Stimulated activated CD4-positive, alpha-beta T cell treated with anti-CD3 and anti-CD28 coated beads, Interleukin-15, amount 100 ng/mL, for 48 hours (primary cell): ENCODE measurements at regions not wholly inside any gene's neighbourhood (a gene's known extent, or its start where the extent isn't known, plus 50 kb on each side); places are given as distances from the start of the nearest gene placed in this dataset.
"Not testable (repeated sequence)": the region's sequence is repeated elsewhere in the genome, so short reads cannot be mapped to it uniquely, and the experiment has no call there.

ENCODE experiments used
- DNase-seq, 2 donors: peaks; one replicate each; pipeline ENCODE4 v3.0.0-alpha.2; 2020; ENCODE audit warnings: low read depth in 2 of 2

GRCh38 chr11:81301166-81301830 is 1432.4 kb downstream of the FAM181B start:
- DNase-seq: no peak

DNA sequence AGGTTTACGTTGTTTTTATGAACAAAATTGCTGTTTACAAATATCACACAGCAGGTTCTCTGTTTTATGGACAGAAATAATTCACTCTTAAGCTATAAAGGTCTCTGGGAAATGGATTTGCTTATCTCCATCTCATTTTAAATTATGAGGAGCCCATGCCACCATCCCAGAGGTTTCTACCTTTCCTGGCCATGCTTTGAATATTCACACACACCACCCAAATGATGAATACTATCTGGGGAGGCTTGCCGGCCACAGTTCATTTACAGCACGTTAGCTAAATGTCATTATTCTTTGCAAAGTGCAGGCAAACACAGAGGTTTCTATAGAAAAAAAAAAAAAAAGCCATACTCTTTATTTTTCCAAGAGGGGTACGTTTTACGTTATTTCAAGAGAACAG is 1446.7 kb downstream of the FAM181B start:
- no peak for DNase-seq

DNA sequence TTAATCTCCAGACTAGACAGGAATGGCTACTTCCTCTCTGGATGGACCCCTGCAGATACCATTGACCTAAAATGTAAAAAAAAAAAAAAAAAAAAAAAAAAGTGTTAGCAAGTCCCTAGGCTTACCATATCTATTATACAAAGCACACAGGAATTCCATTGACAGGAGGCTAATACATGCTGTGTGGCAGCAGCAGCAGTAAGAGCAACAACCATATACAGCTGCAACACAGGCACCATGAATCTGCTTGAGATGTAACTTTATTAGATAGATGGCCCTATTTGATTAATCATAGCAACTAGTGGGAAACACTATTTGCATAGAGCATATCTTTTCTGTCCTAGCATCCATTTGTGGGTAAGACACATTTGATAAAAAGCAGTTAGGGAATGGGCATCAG is 1447.1 kb downstream of the FAM181B start:
- no peak for DNase-seq

DNA sequence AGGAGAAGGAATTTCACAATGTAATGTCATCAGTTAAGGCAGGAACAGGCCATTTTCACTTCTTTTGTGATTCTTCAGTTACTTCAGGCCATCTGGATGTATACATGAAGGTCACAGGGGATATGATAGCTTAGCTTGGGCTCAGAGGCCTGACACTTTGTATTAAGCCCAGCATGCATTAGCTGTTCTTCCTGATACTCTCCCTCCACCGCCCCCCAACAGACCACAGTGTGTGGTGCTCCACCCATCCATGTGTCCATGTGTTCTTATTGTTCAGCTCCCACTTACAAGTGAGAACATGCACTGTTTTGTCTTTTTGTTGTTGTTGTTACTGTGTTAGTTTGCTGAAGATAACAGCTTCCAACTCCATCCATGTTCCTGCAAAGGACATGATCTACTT is 1453.4 kb downstream of the FAM181B start:
- not testable (repeated sequence) for DNase-seq

DNA sequence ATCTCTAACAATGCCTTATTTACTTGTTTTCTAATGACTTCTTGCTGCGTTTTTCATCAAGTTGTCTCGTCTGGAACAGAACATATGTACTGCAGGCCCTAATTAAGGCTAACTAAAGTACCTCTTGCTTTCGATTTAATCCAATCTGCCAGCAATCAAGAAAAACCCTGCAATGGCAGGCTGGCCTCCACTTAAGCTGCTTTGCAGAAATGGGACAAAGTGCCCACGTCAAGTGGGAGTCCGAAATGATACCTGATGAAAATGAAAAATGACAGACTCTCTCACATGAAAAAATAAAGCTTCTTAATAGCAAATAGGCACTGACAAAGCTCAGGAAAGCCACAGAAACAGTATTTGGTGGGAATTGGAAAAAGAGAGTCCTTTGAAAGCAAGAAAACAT is 1454.7 kb downstream of the FAM181B start:
- DNase-seq: no peak

DNA sequence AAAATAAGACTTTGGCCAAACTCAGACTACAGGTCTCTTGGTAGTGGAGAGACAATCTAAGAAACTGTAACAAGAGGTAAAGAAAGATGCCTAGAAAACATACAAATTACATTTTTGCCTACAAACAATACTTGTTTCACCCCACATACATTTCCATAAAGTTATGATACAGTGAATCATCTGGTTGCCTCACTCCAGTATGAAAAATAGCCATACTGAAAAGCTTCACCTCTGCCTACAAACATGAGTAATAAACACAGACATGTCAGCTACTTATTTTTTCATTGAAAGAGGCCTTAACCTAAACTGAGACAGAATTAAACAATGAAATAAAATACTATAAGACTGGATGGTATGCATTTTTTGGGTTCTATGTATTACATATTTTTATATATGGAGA is 1463.0 kb downstream of the FAM181B start:
- DNase-seq: no peak

- DNase-seq: no peak
Observed at GRCh38 chr11:81267246-81267645, 1466.4 kb downstream of the FAM181B start.

DNA sequence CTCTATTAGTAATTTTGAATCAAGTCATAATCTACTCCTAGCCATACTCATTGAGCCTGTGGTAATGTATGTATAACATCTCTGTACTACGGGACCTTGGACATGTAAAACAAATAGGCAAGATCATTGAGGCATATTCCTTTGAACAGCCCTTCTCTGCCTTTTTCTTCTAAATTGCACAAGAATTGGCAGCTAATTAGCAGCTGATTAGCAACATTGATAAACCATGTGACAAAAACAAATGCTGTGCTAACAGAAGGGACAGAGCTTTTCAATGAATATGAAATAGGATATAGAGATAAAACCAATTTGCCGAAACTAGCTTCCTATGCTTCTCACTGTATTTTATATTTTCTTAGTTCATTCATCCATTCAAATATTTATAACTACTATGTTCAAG is 1474.2 kb downstream of the FAM181B start:
- no peak for DNase-seq

GRCh38 chr11:81255895-81256294 is 1477.8 kb downstream of the FAM181B start:
- no peak for DNase-seq

DNA sequence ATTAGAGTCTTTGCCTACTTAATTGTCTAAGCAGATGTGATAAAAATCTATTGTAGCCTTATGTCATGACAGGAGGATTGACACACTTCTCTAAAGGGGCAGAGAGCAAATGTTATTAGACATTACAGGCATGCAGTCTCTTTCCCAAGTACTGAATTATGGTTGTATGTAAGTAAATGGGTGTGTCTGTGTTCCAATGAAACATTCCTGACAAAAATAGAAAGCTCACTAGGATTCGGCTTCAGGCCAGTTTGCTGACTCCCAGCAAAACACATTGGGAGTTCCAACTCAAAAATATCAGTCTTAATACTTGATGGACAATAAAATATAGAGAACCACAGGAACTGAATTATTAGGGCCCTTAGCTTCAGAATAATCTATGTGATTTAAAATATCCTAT is 1480.4 kb downstream of the FAM181B start:
- DNase-seq: no peak

- no peak for DNase-seq
Observed at GRCh38 chr11:81246941-81247340, 1486.7 kb downstream of the FAM181B start.

GRCh38 chr11:81245791-81246190 is 1487.9 kb downstream of the FAM181B start:
- no peak for DNase-seq

- DNase-seq: no peak
Observed at GRCh38 chr11:81241672-81242275, 1491.9 kb downstream of the FAM181B start.

DNA sequence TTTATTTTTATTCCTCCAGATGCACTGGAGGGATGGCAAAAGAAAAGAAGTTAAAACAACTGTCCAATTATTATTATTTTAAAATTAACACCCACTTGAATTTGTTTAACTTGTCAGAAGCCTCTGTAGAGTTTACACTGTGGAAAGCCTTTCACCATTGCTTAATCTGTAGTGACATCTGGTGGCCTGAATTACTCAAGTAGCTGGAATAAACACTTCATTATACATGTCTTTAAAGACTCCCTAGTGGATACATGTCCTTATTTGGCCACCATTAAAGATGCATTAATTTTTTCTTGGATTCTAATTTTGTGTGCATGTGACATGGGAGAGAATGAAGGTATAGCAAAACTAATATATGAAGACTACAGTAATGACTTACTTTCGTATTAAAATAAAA is 1496.5 kb downstream of the FAM181B start:
- no peak for DNase-seq

DNA sequence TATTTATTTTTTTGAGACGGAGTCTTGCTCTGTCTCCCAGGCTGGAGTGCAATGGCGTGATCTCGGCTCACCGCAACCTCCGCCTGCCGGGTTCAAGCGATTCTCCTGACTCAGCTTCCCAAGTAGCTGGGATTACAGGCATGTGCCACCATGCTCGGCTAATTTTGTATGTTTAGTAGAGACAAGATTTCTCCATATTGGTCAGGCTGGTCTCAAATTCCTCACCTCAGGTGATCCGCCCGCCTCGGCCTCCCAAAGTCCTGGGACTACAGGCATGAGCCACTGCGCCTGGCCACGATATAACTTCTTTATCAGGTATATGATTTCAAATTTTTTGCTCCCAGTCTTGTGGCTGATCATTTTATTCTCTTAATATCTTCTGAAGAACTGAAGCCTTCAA is 1506.3 kb downstream of the FAM181B start:
- not testable (repeated sequence) for DNase-seq

- no peak for DNase-seq
Observed at GRCh38 chr11:81224396-81224795, 1509.3 kb downstream of the FAM181B start.

- no peak for DNase-seq
Observed at GRCh38 chr11:81222491-81222890, 1511.2 kb downstream of the FAM181B start.

DNA sequence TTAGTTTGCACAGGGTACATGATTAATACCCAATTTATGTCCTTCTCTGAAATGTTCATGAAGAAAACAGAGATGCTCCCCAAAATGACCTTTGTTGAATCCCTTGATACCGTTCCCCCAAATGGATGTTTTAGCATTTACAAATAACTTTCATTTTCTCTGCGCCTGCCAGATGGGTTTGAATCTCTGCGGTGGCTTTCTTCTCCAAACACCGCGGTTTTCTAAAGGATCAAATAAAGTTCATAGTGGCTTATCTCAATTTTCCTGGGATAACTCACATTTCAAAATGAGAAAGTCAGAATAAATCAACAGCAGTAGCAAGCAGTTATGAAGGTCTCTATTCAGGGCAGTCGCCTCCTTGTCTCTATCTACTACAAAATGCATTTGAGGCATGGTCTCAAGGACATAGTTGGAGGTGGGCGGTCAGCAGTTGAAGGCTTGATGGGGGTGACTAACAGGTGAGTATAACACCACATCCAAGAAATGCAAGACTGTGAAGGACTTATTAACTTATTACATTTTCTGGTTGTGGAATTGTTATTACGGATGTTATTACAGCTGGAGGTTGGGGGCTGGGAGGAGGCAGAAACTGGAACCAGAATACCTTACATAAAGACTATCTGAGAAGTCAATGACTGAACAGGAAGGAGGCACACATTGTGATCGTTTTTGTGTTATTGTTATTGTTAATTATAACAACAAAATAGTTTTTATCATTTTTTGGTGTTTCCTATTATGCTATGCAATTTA is 1513.3 kb downstream of the FAM181B start:
- DNase-seq: no peak

GRCh38 chr11:81219661-81220060 is 1514.0 kb downstream of the FAM181B start:
- DNase-seq: no peak

DNA sequence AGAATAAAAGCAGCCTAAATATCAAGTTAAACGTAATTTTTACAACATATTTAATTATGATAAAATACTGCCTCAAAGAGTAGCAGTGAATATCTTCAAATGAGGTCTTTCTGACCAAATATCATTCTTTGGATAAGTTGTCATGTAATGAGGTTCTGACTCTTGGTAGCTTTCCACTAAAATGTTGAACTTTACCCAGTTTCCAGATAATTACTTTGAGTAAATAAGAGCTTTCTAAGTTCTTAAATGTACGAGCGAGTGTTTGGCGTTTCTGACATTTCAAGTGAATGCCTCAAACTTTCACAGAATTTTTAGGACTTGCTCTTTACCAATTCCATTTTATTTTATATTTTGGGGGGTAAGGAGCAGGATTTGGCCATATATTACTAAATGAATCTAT is 1515.2 kb downstream of the FAM181B start:
- DNase-seq: no peak

DNA sequence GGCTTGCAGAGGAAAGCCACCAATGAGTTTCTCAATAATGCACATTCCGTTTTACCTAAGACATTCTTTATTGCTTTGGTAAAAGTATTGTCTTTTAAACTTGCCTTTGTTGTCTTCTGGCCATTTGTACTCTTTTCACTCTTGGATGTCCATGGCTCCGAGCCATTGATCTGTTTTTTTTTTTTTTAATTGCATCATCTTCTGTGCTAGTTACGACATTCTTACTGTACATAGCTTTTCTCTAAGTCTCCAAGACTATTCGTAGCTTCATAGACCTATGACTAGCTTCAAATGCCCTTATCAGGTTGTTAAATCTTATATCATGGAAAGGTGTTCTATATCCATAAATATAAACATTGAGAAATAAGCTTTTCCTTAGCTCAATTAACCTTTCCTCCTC is 1522.6 kb downstream of the FAM181B start:
- DNase-seq: no peak

- DNase-seq: no peak
Observed at GRCh38 chr11:81207421-81208054, 1526.1 kb downstream of the FAM181B start.

DNA sequence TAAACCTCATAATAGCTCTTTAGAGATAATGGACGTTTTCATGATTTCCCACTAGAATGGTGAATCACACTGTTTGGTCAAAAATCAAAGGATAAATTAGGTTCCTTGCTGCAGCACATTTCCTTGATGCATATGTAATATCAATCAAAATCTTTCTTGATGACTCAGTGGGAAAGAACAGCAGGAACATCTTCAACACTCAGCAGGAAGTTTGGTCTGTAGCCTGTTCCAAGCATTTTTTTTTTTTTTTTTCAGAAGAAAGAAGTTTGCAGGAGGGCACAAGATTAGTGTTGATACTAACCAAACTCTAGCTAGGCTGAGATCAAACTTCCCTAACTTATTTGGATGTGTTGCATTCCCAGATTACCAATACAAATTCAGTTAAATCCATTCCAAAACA is 1529.8 kb downstream of the FAM181B start:
- no peak for DNase-seq
